Adrenal gland (tissue), 9 donors: ENCODE measurements at regions not wholly inside any gene's neighbourhood (a gene's known extent, or its start where the extent isn't known, plus 50 kb on each side); places are given as distances from the start of the nearest gene placed in this dataset.

ENCODE experiments used
- DNase-seq, 7 donors: peaks; one replicate each; pipeline ENCODE4 v3.0.0-alpha.2; 2019 to 2020
- H3K27ac ChIP-seq, 5 donors: fragments of 200-600 bp; sonication (generic) in 4 of 5; 1 replicate in 3 of 5; 2 replicates in 2 of 5; pipeline versions ENCODE4 v1.5.1 to v1.8.0; 2016 to 2020; ENCODE audit warnings: mild to moderate bottlenecking in 1 of 5
- H3K27me3 ChIP-seq: fragments of 200-600 bp; 2 replicates; pipeline ENCODE4 v1.8.0; 2021
- H3K36me3 ChIP-seq, 2 donors: fragments of 200-600 bp; replicated peaks in 1 of 2; 1 replicate in 1 of 2; 2 replicates in 1 of 2; pipeline versions ENCODE4 v1.5.1 to v1.8.0; 2018 to 2022
- H3K4me1 ChIP-seq, 2 donors: fragments of 200-600 bp; replicated peaks in 1 of 2; 1 replicate in 1 of 2; 2 replicates in 1 of 2; pipeline versions ENCODE4 v1.5.1 to v1.8.0; 2018 to 2021
- H3K4me3 ChIP-seq, 4 donors: fragments of 200-600 bp; sonication (generic) in 3 of 4; one replicate each; pipeline ENCODE4 v1.5.1; 2016 to 2018
- H3K9me3 ChIP-seq, 3 donors: fragments of 200-600 bp; sonication (generic) in 1 of 3; replicated peaks in 1 of 3; 1 replicate in 2 of 3; 2 replicates in 1 of 3; pipeline versions ENCODE4 v1.5.1 to v1.8.0; 2016 to 2021
- CTCF ChIP-seq, 6 experiments: fragments of 450-650 bp in 4 of 6; fragments of 200-600 bp in 2 of 6; sonication (generic) in 1 of 6; IDR thresholded peaks; 1 replicate in 5 of 6; 2 replicates in 1 of 6; pipeline versions ENCODE4 v1.5.1 to v1.8.0; 2016 to 2021; ENCODE audit warnings: antibody characterized with exemption in 6 of 6, mild to moderate bottlenecking in 2 of 6, moderate library complexity in 1 of 6
- POLR2A ChIP-seq, 2 donors: fragments of 450-650 bp; IDR thresholded peaks; one replicate each; pipeline ENCODE4 v1.6.1; 2017; ENCODE audit warnings: antibody characterized with exemption in 2 of 2, mild to moderate bottlenecking in 2 of 2, moderate library complexity in 1 of 2
- WGBS, 4 donors: extraction: QIAGEN DNeasy Blood & Tissue Kit in 2 of 4; methylation state at CpG; one replicate each; pipeline versions ENCODE4 v1.1.5 to v1.1.7; 2013 to 2017; 5-methylcytosine and 5-hydroxymethylcytosine counted together
- intact Hi-C, 2 donors: fragments of 100-400 bp; cut with DNase I; formaldehyde crosslinking; loops; one replicate each; pipeline versions ENCODE4 v1.14.1 to v1.15.0; 2022 to 2023
- donor health status: healthy with polysubstance abuse.
- donor health status: Bipolar disorder and iron deficiency.
- donor health status: DM: yes; HTN: yes; CAD: no.
- donor health status: DM: no; HTN: no; CAD: no.
- donor health status: DM: no; HTN: no; CAD: no.

- 89 to 97% (median 92%) methylated on average over 9 of the region's 9 CpGs for whole genome bisulfite sequencing, 4 donors
- H3K4me1 ChIP-seq = no peaks in the 10 kb centered on the region
- H3K36me3 ChIP-seq = no peaks in the 10 kb centered on the region
- TF ChIP-seq POLR2A (IDR thresholded peaks at IDR 0.05) (no peak), CTCF (IDR thresholded peaks at IDR 0.05) (no peak)
- DNase-seq = no peak
- H3K4me3 ChIP-seq = no peak overlapping the region
- no peaks in the 10 kb centered on the region for H3K9me3 ChIP-seq
- no peaks in the 10 kb centered on the region for H3K27me3 ChIP-seq
- H3K27ac ChIP-seq = no peak overlapping the region
- intact Hi-C loops = no loop called here
Observed at GRCh38 chr3:64803469-64803868, 115.7 kb upstream of the ADAMTS9 start.

- intact Hi-C loops = no loop called here
- WGBS, 4 donors = 86 to 91% (median 89%) methylated on average over 4 of the region's 4 CpGs
- TF ChIP-seq CTCF (IDR thresholded peaks at IDR 0.05) (no peak), POLR2A (IDR thresholded peaks at IDR 0.05) (no peak)
Observed at GRCh38 chr3:64802460-64802859, 114.7 kb upstream of the ADAMTS9 start.

DNA sequence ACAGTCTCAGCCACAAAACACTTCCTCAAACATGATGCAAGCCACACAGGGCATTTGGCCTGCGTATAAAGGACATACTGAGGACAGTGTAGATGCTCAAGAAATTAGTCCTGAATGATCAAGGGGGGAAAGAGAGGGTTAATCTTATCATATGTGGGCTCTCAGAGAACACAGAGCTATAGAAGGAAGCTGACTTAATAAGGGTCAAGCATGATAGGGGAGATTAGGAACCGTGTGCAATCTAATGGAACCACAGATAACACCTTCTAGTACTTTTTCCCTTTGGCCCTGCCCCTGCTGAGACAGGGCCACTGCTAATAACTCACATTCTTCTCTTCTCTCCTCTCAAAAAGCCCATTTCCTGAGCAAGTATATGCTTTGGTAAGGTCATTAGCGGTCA, 114.1 kb upstream of the ADAMTS9 start:
- H3K27ac ChIP-seq = no peak overlapping the region
- TF ChIP-seq CTCF (IDR thresholded peaks at IDR 0.05) (no peak), POLR2A (IDR thresholded peaks at IDR 0.05) (no peak)
- WGBS, 4 donors = 79 to 87% (median 84%) methylated on average over 3 of the region's 3 CpGs
- H3K36me3 ChIP-seq = no peaks in the 10 kb centered on the region
- H3K4me1 ChIP-seq = no peaks in the 10 kb centered on the region
- H3K27me3 ChIP-seq = no peaks in the 10 kb centered on the region
- DNase-seq = no peak
- H3K9me3 ChIP-seq = no peaks in the 10 kb centered on the region
- no peak overlapping the region for H3K4me3 ChIP-seq
- intact Hi-C loops = no loop called here

More at GRCh38 chr3:64802460-64802859, 114.7 kb upstream of the ADAMTS9 start:
- H3K4me1 ChIP-seq = no peaks in the 10 kb centered on the region
- no peaks in the 10 kb centered on the region for H3K36me3 ChIP-seq
- no peaks in the 10 kb centered on the region for H3K9me3 ChIP-seq
- no peak overlapping the region for H3K4me3 ChIP-seq
- DNase-seq = no peak
- H3K27ac ChIP-seq = no peak overlapping the region
- no peaks in the 10 kb centered on the region for H3K27me3 ChIP-seq

GRCh38 chr3:64799606-64800005, 111.8 kb upstream of the ADAMTS9 start:
- Histone ChIP-seq H3K4me1 (no peaks in the 10 kb centered on the region), H3K36me3 (no peaks in the 10 kb centered on the region), H3K9me3 (no peaks in the 10 kb centered on the region), H3K27me3 (no peaks in the 10 kb centered on the region), H3K4me3 (no peak overlapping the region), H3K27ac (no peak overlapping the region)
- DNase-seq = no peak
- 90 to 93% (median 90%) methylated on average over 8 of the region's 8 CpGs for WGBS, 4 donors
- TF ChIP-seq CTCF (IDR thresholded peaks at IDR 0.05) (no peak), POLR2A (IDR thresholded peaks at IDR 0.05) (no peak)
- intact Hi-C loops = no loop called here
